ENCODE measurements at regions not wholly inside any gene's neighbourhood (a gene's known extent, or its start where the extent isn't known, plus 50 kb on each side); places are given as distances from the start of the nearest gene placed in this dataset.
"Not testable (repeated sequence)": the region's sequence is repeated elsewhere in the genome, so short reads cannot be mapped to it uniquely, and the experiment has no call there.

DNA sequence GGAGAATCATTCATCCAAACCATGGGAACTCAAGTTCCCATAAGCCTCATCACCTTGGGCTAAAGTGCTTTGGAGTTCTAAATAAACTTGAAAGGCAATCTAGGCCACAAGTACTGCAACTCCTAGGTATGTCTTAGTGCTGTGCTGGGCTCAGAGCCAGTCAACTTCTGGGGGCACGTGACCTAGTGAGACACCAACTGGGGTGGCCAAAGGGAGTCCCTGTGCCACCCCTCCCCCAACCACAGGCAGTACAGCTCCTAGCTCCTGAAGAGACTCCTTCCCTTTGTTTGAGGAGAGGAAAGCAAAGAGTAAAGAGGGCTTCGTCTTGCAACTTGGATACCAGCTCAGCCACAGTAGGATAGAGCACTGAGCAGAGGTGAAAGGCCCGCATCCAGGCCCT, 154.2 kb upstream of the IL1RAPL2 start:
- no peak for DNase-seq (ENCODE audit: low read depth)
- TF ChIP-seq, protein P1, sequence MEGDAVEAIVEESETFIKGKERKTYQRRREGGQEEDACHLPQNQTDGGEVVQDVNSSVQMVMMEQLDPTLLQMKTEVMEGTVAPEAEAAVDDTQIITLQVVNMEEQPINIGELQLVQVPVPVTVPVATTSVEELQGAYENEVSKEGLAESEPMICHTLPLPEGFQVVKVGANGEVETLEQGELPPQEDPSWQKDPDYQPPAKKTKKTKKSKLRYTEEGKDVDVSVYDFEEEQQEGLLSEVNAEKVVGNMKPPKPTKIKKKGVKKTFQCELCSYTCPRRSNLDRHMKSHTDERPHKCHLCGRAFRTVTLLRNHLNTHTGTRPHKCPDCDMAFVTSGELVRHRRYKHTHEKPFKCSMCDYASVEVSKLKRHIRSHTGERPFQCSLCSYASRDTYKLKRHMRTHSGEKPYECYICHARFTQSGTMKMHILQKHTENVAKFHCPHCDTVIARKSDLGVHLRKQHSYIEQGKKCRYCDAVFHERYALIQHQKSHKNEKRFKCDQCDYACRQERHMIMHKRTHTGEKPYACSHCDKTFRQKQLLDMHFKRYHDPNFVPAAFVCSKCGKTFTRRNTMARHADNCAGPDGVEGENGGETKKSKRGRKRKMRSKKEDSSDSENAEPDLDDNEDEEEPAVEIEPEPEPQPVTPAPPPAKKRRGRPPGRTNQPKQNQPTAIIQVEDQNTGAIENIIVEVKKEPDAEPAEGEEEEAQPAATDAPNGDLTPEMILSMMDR (IDR thresholded peaks at IDR 0.05; ENCODE audit: insufficient read depth, low read depth, low read length, missing control alignments), result no peak
- H3K4me3 ChIP-seq (ENCODE audit: low read length), result no peak overlapping the region

DNA sequence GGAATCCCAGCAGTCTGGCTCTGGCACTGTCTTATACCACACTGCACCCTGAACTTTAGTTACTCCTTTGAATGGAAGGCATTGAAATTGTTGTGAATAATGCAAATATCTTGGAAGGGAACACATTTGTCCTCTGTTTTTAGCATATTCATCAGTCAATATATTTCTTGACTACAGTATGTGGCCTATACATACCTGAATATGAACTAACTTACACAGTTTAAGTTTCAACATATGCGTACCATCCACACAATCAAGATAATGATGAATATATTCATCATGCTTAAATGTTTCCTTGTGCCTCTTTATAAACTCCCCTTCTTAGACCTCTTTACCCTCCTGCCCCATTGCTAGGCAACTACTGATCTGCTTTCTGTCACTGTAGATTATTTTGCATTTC, 145.7 kb upstream of the ESX1 start:
- TF ChIP-seq, protein P1 (IDR thresholded peaks at IDR 0.05; ENCODE audit: insufficient read depth, low read depth, low read length, missing control alignments), result no peak
- no peak for DNase-seq (ENCODE audit: low read depth)
- no peak overlapping the region for H3K4me3 ChIP-seq (ENCODE audit: low read length)

DNA sequence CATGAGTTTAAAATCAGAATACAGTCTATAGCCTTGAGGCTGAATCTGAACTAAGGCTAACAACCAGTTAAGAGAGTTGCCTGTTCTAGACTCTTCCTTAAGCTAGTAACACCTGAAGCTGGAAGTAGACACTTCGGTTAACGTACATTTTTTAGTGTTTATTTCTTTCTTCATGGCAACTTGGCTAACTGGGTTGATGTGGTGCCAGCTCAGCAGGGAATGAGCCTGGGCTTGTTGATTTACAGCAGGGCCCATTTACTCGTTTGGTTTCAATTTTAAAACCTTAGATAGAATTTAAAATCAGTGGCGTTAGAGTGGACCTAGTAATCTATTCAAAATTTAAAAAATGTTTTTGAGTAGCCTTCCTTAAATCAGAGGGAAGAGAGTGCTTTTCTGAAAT, 137.6 kb upstream of the ESX1 start:
- no peak overlapping the region for H3K4me3 ChIP-seq (ENCODE audit: low read length)
- TF ChIP-seq, protein P1 (IDR thresholded peaks at IDR 0.05; ENCODE audit: insufficient read depth, low read depth, low read length, missing control alignments), result no peak
- peak; percentile 54 for DNase-seq (ENCODE audit: low read depth)

DNA sequence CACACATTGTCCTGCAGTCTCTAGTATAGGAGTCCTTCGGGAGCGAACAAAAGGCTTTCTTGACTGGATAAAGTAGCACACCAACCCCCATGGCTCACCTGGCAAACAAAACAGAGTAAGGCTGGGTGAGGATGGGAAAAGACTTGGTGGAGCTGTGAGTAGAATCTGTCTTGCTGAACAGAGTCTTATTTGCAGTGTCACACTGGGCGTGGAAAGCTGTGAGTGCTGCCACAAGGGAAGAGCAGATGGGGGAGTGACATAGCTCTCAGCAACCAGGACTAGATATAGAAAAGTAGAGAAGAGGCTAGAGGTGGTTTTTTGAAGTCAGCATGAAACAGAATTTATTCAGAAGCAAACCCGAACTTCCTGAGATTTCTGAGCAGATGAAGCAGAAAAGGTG, 137.2 kb upstream of the ESX1 start:
- TF ChIP-seq, protein P1 (IDR thresholded peaks at IDR 0.05; ENCODE audit: insufficient read depth, low read depth, low read length, missing control alignments), result no peak
- H3K4me3 ChIP-seq (ENCODE audit: low read length), result no peak overlapping the region
- peak; percentile 6 for DNase-seq (ENCODE audit: low read depth)

DNA sequence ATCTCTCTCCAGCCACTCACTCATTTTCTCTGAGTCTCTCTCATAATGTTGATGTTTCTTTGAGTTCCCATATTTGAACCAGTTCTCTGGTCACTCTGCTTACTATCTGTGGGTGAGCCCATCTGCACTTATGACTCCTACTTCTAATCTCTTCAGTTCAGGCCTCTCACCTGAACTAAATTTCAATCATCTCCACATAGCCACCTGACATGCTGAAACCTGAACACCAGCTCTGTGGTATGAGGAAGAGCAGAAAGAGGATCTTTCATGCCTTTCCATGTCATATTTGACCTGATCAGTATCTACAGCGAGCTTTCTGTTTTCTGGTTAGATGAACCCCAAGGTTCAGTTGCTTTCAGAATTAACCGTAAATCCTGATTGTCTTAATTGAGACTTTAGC, 122.2 kb upstream of the ESX1 start:
- TF ChIP-seq, protein P1 (IDR thresholded peaks at IDR 0.05; ENCODE audit: insufficient read depth, low read depth, low read length, missing control alignments), result no peak
- DNase-seq (ENCODE audit: low read depth), result peak; percentile 37
- no peak overlapping the region for H3K4me3 ChIP-seq (ENCODE audit: low read length)

DNA sequence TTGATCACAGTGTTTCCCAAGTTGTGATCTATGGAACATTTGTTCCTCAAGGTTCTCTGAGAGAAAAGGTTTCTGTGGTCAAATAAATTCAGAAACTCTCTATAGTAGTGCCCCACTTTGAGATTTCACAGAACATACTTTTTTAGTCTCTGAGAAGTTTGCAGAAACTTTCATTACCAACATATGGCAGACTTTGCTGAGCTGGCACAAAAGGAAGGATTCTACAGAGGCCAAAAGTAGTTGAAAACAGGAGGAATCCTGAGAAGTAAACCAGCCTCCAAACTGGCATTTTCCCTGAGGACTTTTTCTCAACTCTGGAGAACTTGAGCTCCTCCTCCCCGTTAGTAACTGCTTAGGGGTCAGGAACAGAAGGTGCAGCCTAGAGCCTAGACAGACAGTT, 117.8 kb upstream of the ESX1 start:
- DNase-seq (ENCODE audit: low read depth), result no peak
- TF ChIP-seq, protein P1 (IDR thresholded peaks at IDR 0.05; ENCODE audit: insufficient read depth, low read depth, low read length, missing control alignments), result no peak
- H3K4me3 ChIP-seq (ENCODE audit: low read length), result no peak overlapping the region

DNA sequence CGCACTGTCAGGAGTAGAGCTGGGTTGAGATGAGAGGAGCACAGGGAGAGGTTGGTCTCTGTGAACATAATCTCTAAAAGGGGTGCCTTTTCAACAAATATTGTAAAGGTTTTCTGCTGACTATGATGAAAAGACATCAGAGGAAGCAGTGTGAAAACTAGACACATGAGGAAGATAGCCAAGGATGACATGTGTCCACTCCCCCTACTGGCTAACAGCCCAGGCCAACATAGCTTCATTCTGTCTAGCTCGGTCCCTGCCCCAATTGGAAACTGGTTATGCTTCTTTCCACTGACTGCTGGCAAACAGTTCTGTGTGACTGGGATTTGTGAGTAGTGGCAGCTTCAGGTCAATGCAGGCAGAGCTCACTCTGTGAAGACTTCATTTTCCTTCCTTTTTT, 115.4 kb upstream of the ESX1 start:
- DNase-seq (ENCODE audit: low read depth), result peak; percentile 78
- TF ChIP-seq, protein P1 (IDR thresholded peaks at IDR 0.05; ENCODE audit: insufficient read depth, low read depth, low read length, missing control alignments), result peak; percentile 46
- H3K4me3 ChIP-seq (ENCODE audit: low read length), result no peak overlapping the region

DNA sequence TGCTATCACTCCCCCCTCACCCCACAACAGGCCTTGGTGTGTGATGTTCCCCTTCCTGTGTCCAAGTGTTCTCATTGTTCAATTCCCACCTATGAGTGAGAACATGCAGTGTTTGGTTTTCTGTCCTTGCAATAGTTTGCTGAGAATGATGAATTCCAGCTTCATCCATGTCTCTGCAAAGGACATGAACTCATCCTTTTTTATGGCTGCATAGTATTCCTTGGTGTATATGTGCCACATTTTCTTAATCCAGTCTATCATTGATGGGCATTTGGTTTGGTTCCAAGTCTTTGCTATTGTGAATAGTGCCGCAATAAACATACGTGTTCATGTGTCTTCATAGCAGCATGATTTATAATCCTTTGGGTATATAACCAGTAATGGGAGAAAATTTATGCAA, 106.0 kb upstream of the ESX1 start:
- H3K4me3 ChIP-seq (ENCODE audit: low read length); DNase-seq (ENCODE audit: low read depth): not testable (repeated sequence)

All from epithelial cell of esophagus (primary cell).